Epithelial cell of proximal tubule (primary cell): ENCODE measurements at regions not wholly inside any gene's neighbourhood (a gene's known extent, or its start where the extent isn't known, plus 50 kb on each side); places are given as distances from the start of the nearest gene placed in this dataset.

Source experiments
- DNase-seq: peaks from one replicate; pipeline ENCODE4 v3.0.0-alpha.2; 2011; ENCODE audit warnings: low read depth
- H3K4me3 ChIP-seq: 2 replicates; pipeline ENCODE4 v1.5.1; 2011; ENCODE audit warnings: low read depth, mild to moderate bottlenecking, low read length
- CTCF ChIP-seq: conservative IDR thresholded peaks from 2 replicates; pipeline ENCODE4 v1.5.1; 2012; ENCODE audit warnings: low read depth, mild to moderate bottlenecking, low read length

- DNase-seq: peak; percentile 1
- H3K4me3 ChIP-seq: no peak overlapping the region
- no peak for TF ChIP-seq CTCF
Measured at GRCh38 chr9:79858508-79858907, 286.7 kb downstream of the TLE4 start.

- DNase-seq: no peak
- H3K4me3 ChIP-seq: no peak overlapping the region
- no peak for TF ChIP-seq CTCF
Measured at GRCh38 chr9:79857188-79857587, 285.4 kb downstream of the TLE4 start.

DNA sequence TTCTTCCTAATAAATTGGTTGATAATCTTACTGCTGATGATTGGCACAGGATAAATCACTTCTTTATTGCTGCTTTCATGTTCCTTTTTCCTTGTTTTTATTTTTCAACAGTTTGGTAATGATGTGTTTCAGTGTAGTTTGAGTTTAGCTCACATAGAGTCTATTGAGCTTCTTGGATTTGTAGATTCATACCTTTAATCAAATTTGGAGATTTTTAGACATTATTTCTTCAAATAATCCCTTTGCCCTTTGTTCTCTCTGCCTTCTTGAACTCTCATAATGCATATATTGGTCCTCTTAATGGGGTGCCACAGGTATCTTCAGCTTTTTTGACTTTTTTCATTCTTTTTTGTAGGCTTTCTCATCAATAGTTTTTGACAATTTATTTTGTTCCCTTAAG lies 275.3 kb downstream of the TLE4 start:
- no peak overlapping the region for H3K4me3 ChIP-seq
- no peak for DNase-seq
- no peak for TF ChIP-seq CTCF

DNA sequence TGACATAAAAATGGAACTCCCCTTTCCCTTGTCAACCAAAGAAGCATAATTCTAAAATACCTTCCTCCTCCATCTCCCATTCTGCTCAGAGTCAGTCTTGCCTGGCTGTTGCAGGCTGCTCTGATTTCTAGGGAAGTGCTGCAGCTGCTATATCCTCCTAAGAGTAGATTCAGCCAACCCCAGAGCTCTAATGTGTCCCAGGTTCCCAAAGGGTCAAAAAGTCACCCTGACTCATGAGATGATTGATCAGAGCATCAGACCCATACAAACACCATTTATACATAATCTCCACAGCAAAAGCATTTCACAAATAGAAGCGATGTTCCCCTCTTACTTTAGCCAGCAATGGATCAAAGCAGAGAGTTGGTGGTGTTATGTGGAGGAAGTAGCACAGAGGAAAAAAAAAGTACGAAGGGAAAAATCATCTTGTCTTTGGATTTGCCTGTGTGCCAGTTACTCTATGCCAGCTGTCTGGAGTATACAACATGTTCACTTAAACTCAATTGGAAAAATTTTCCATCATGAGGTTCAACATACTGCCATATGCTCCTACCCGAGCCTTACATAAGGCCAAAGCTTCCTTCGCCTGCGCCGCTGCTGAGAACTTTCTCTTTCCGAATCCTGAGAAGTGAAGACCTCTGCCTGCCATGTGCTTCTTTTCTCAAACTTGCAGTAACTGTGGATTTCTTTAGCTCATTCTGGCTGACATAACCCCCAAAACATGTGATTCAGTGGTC lies 258.0 kb downstream of the TLE4 start:
- no peak for TF ChIP-seq CTCF
- no peak for DNase-seq
- H3K4me3 ChIP-seq: no peak overlapping the region

GRCh38 chr9:79824265-79824664 lies 252.5 kb downstream of the TLE4 start:
- no peak overlapping the region for H3K4me3 ChIP-seq
- TF ChIP-seq CTCF: no peak
- DNase-seq: no peak

GRCh38 chr9:79817438-79818004 lies 245.8 kb downstream of the TLE4 start:
- no peak for TF ChIP-seq CTCF
- peak; percentile 22 for DNase-seq
- no peak overlapping the region for H3K4me3 ChIP-seq

DNA sequence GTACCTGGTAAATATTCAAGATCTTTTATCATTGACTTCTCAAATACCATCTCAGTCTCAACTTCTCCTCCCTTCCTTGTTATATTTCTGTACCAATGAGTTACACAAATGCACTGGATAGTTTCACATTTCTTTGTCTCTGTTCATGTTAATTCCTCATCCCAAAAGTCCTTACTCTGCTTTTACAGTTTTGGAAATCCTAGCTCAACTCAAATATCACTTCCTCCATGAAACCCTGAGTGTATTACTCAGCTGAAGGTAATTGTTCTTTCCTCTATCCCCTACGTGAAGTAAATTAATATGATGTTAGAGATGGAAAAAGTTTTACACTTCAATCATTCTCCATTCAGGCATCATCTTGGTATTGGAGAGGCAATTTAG lies 241.5 kb downstream of the TLE4 start:
- no peak overlapping the region for H3K4me3 ChIP-seq
- DNase-seq: no peak
- no peak for TF ChIP-seq CTCF
